HEK293 (cell line): ENCODE measurements at regions not wholly inside any gene's neighbourhood (a gene's known extent, or its start where the extent isn't known, plus 50 kb on each side); places are given as distances from the start of the nearest gene placed in this dataset.

Source experiments
- CTCF ChIA-PET: fragments of 350-600 bp; formaldehyde crosslinking; extraction: SDS; loops from one replicate; lab custom pipeline; 2021; ENCODE audit warnings: antibody characterized with exemption; lab: Yijun Ruan, JAX
- POLR2A ChIA-PET: fragments of 300-600 bp; formaldehyde crosslinking; extraction: SDS; loops from one replicate; lab custom pipeline; 2020; ENCODE audit warnings: antibody characterized with exemption, inconsistent platforms; lab: Yijun Ruan, JAX
- H3K27ac ChIP-seq: fragments of 200-500 bp; sonication (Bioruptor generic); 2 replicates; pipeline ENCODE4 v1.5.1; 2014; ENCODE audit warnings: low read depth, low read length, control low read depth, inconsistent platforms; ENCODE audit errors: extremely low read depth
- H3K36me3 ChIP-seq, 2 experiments: fragments of 200-500 bp in 1 of 2; sonication (Bioruptor generic) in 1 of 2; 1 replicate in 1 of 2; 2 replicates in 1 of 2; pipeline ENCODE4 v1.5.1; 2014 to 2017; ENCODE audit warnings: inconsistent platforms in 2 of 2, low read length in 2 of 2; ENCODE audit not compliant: control insufficient read depth in 2 of 2, insufficient read depth in 1 of 2
- H3K4me1 ChIP-seq: fragments of 200-500 bp; sonication (Bioruptor generic); 2 replicates; pipeline ENCODE4 v1.5.1; 2014; ENCODE audit warnings: mild to moderate bottlenecking, low read length, inconsistent platforms; ENCODE audit not compliant: control insufficient read depth, insufficient read depth
- H3K4me3 ChIP-seq: 2 replicates; pipeline ENCODE4 v1.5.1; 2011; ENCODE audit warnings: low read depth, mild to moderate bottlenecking, control low read depth, low read length, moderate library complexity
- H3K9me3 ChIP-seq: fragments of 200-500 bp; sonication (Bioruptor generic); 2 replicates; pipeline ENCODE4 v1.5.1; 2014; ENCODE audit warnings: low read depth, low read length, inconsistent platforms; ENCODE audit not compliant: control insufficient read depth, insufficient read depth
- BCL6B ChIP-seq: fragments of 450-650 bp; formaldehyde crosslinking; IDR thresholded peaks from 2 replicates; pipeline ENCODE4 v1.5.1; 2017; ENCODE audit warnings: missing biosample characterization, missing genetic modification characterization
- FEZF1 ChIP-seq: fragments of 450-650 bp; formaldehyde crosslinking; IDR thresholded peaks from 2 replicates; pipeline ENCODE4 v1.5.1; 2016; ENCODE audit warnings: missing biosample characterization, missing genetic modification characterization
- HOXC10 ChIP-seq: sonication (generic); formaldehyde crosslinking; IDR thresholded peaks from 2 replicates; pipeline ENCODE4 v1.8.1; 2023; ENCODE audit warnings: mild to moderate bottlenecking, missing genetic modification reagents
- SP7 ChIP-seq: fragments of 450-650 bp; formaldehyde crosslinking; IDR thresholded peaks from 2 replicates; pipeline ENCODE4 v1.5.1; 2016; ENCODE audit warnings: missing biosample characterization, missing genetic modification characterization
- ZBTB17 ChIP-seq: fragments of 450-650 bp; formaldehyde crosslinking; IDR thresholded peaks from 2 replicates; pipeline ENCODE4 v1.5.1; 2016; ENCODE audit warnings: missing biosample characterization, missing genetic modification characterization
- ZBTB6 ChIP-seq: fragments of 450-650 bp; formaldehyde crosslinking; IDR thresholded peaks from 2 replicates; pipeline ENCODE4 v1.5.1; 2017; ENCODE audit warnings: missing biosample characterization, missing genetic modification characterization
- ZNF114 ChIP-seq: fragments of 450-650 bp; formaldehyde crosslinking; IDR thresholded peaks from 2 replicates; pipeline ENCODE4 v1.5.0; 2017; ENCODE audit warnings: missing biosample characterization, missing genetic modification characterization
- ZNF121 ChIP-seq: fragments of 450-650 bp; formaldehyde crosslinking; IDR thresholded peaks from 2 replicates; pipeline ENCODE4 v1.5.1; 2016; ENCODE audit warnings: missing biosample characterization, missing genetic modification characterization
- ZNF132 ChIP-seq: fragments of 450-650 bp; formaldehyde crosslinking; IDR thresholded peaks from 2 replicates; pipeline ENCODE4 v1.5.1; 2017; ENCODE audit warnings: missing biosample characterization, missing genetic modification characterization, borderline replicate concordance
- ZNF140 ChIP-seq: fragments of 450-650 bp; formaldehyde crosslinking; IDR thresholded peaks from 2 replicates; pipeline ENCODE4 v1.5.1; 2016; ENCODE audit warnings: missing biosample characterization, missing genetic modification characterization
- ZNF157 ChIP-seq: fragments of 450-650 bp; formaldehyde crosslinking; IDR thresholded peaks from 2 replicates; pipeline ENCODE4 v1.5.1; 2016; ENCODE audit warnings: missing biosample characterization, missing genetic modification characterization
- ZNF18 ChIP-seq: fragments of 450-650 bp; formaldehyde crosslinking; IDR thresholded peaks from 2 replicates; pipeline ENCODE4 v1.5.1; 2016; ENCODE audit warnings: missing biosample characterization, missing genetic modification characterization
- ZNF248 ChIP-seq: fragments of 450-650 bp; formaldehyde crosslinking; IDR thresholded peaks from 2 replicates; pipeline ENCODE4 v1.5.1; 2017; ENCODE audit warnings: missing biosample characterization, missing genetic modification characterization
- ZNF449 ChIP-seq: fragments of 450-650 bp; formaldehyde crosslinking; IDR thresholded peaks from 2 replicates; pipeline ENCODE4 v1.5.1; 2017; ENCODE audit warnings: missing biosample characterization, mild to moderate bottlenecking, missing genetic modification characterization, moderate library complexity
- ZNF600 ChIP-seq: fragments of 450-650 bp; formaldehyde crosslinking; IDR thresholded peaks from 2 replicates; pipeline ENCODE4 v1.5.1; 2016; ENCODE audit warnings: missing biosample characterization, missing genetic modification characterization
- ZNF664 ChIP-seq: fragments of 450-650 bp; formaldehyde crosslinking; IDR thresholded peaks from 2 replicates; pipeline ENCODE4 v1.5.1; 2016; ENCODE audit warnings: missing biosample characterization, missing genetic modification characterization
- ZNF670 ChIP-seq: fragments of 450-650 bp; formaldehyde crosslinking; IDR thresholded peaks from 2 replicates; pipeline ENCODE4 v1.5.1; 2016; ENCODE audit warnings: missing biosample characterization, missing genetic modification characterization, low read depth
- ZSCAN16 ChIP-seq: fragments of 450-650 bp; formaldehyde crosslinking; IDR thresholded peaks from 2 replicates; pipeline ENCODE4 v1.5.1; 2016; ENCODE audit warnings: missing biosample characterization, missing genetic modification characterization
- ZSCAN30 ChIP-seq: fragments of 450-650 bp; IDR thresholded peaks from 2 replicates; pipeline ENCODE4 v1.5.1; 2018; ENCODE audit warnings: missing biosample characterization, mild to moderate bottlenecking, missing genetic modification characterization, moderate library complexity

- ChIA-PET CTCF (no interaction called here), POLR2A (no interaction called here)
- Histone ChIP-seq H3K27ac (no peak overlapping the region), H3K9me3 (no peaks in the 10 kb centered on the region), H3K4me1 (no peaks in the 10 kb centered on the region), H3K36me3 (no peaks in the 10 kb centered on the region), H3K4me3 (no peak overlapping the region)
- TF ChIP-seq ZNF157 (tag by site-specific recombination) (no peak), ZBTB17 (tag by site-specific recombination) (no peak), ZNF248 (tag by site-specific recombination) (no peak), ZNF670 (no peak), SP7 (tag by site-specific recombination) (no peak), BCL6B (tag by site-specific recombination) (no peak), ZNF600 (tag by site-specific recombination) (no peak), ZNF664 (no peak), ZNF449 (tag by site-specific recombination) (no peak)
Observed at GRCh38 chr1:191176131-191176530, 698.5 kb upstream of the BRINP3 start.

GRCh38 chr1:191206513-191207207 lies 729.0 kb upstream of the BRINP3 start:
- H3K27ac ChIP-seq: no peak overlapping the region
- no peaks in the 10 kb centered on the region for H3K9me3 ChIP-seq
- ChIA-PET POLR2A (no interaction called here), CTCF (no interaction called here)
- TF ChIP-seq ZBTB6: no peak
- TF ChIP-seq ZNF114 (tag by site-specific recombination): no peak
- TF ChIP-seq ZNF140 (tag by site-specific recombination): no peak
- TF ChIP-seq ZNF121 (tag by site-specific recombination): no peak
- TF ChIP-seq FEZF1 (tag by site-specific recombination): no peak
- TF ChIP-seq HOXC10: no peak
- no peak for TF ChIP-seq ZSCAN30 (tag by site-specific recombination)
- TF ChIP-seq ZNF132: no peak
- no peak for TF ChIP-seq ZSCAN16 (tag by site-specific recombination)
- H3K36me3 ChIP-seq: no peaks in the 10 kb centered on the region
- no peak overlapping the region for H3K4me3 ChIP-seq
- H3K4me1 ChIP-seq: no peaks in the 10 kb centered on the region

- Histone ChIP-seq H3K4me3 (no peak overlapping the region), H3K9me3 (no peaks in the 10 kb centered on the region), H3K36me3 (no peaks in the 10 kb centered on the region), H3K4me1 (no peaks in the 10 kb centered on the region), H3K27ac (no peak overlapping the region)
- POLR2A ChIA-PET: no interaction called here
- no peak for TF ChIP-seq ZNF18 (tag by site-specific recombination)
- TF ChIP-seq, all 188 proteins: peak for 0
- CTCF ChIA-PET: no interaction called here
Observed at GRCh38 chr1:191222206-191222605, 744.5 kb upstream of the BRINP3 start.
